ENCODE measurements at regions not wholly inside any gene's neighbourhood (a gene's known extent, or its start where the extent isn't known, plus 50 kb on each side); places are given as distances from the start of the nearest gene placed in this dataset.

GRCh38 chr6:81233990-81234389, 518.5 kb downstream of the TENT5A start:
- no peak for TF ChIP-seq POLR2A (IDR thresholded peaks at IDR 0.05; ENCODE audit: low read depth, low read length)
- no peak for TF ChIP-seq TAF1 (IDR thresholded peaks at IDR 0.05; ENCODE audit: low read depth, low read length)

Measured in GM12891 (cell line).